ENCODE measurements at regions not wholly inside any gene's neighbourhood (a gene's known extent, or its start where the extent isn't known, plus 50 kb on each side); places are given as distances from the start of the nearest gene placed in this dataset.

GRCh38 chr9:129394061-129394885 is 216.2 kb upstream of the IER5L start (continued):
- no peak; a peak in 1 of 4 replicates for TF ChIP-seq EP300 (IDR thresholded peaks at IDR 0.05; ENCODE audit: borderline replicate concordance in 1 of 2, low read depth in 1 of 2, low read length in 1 of 2)

- ChIA-PET POLR2A (no interaction called here), CTCF (interaction anchor here (0.9 to 1.4 kb wide), 3 partner anchors 72 to 216 kb away, joined by 3 read pairs; no protein-coding TSS in a partner anchor)
- H3K27me3 ChIP-seq (ENCODE audit: insufficient read depth), result no peaks in the 10 kb centered on the region; the same call in 1 of the 2 replicates
- 84% methylated on average over 5 of the region's 5 CpGs for WGBS (ENCODE audit: low lambda C conversion rate)
- H3K27ac ChIP-seq (ENCODE audit: low read depth in 2 of 2, low read length in 1 of 2), result peak overlapping the region in 1 of 2 experiments; percentile 96; a peak in 1 of 4 replicates
- H3K4me2 ChIP-seq, result no peak overlapping the region
- no peak overlapping the region for H3K9ac ChIP-seq
- no peaks in the 10 kb centered on the region for H3K36me3 ChIP-seq (replicated peaks in 1 of 2; ENCODE audit: control insufficient read depth in 1 of 2, insufficient read depth in 2 of 2, low read length in 1 of 2)
- H3K9me3 ChIP-seq, result no peaks in the 10 kb centered on the region
- no peak for TF ChIP-seq EP300 (IDR thresholded peaks at IDR 0.05; ENCODE audit: borderline replicate concordance in 1 of 2, low read depth in 1 of 2, low read length in 1 of 2)
- TF ChIP-seq MAX (IDR thresholded peaks at IDR 0.05; ENCODE audit: low read depth), result no peak
- no peak for TF ChIP-seq POLR2AphosphoS5 (IDR thresholded peaks at IDR 0.05; ENCODE audit: low read depth, low read length)
- TF ChIP-seq IRF3 (IDR thresholded peaks at IDR 0.05; ENCODE audit: low read depth, low read length), result no peak
- no peak for TF ChIP-seq RCOR1 (IDR thresholded peaks at IDR 0.05; ENCODE audit: low read length)
- no peak for TF ChIP-seq RAD21 (IDR thresholded peaks at IDR 0.05; ENCODE audit: low read length)
- TF ChIP-seq GABPA (IDR thresholded peaks at IDR 0.05; ENCODE audit: low read depth), result no peak
- no peak for TF ChIP-seq JUND (IDR thresholded peaks at IDR 0.05)
- no peak for TF ChIP-seq REST (IDR thresholded peaks at IDR 0.05; ENCODE audit: low read depth, low read length)
- no peak for TF ChIP-seq ZBTB33 (IDR thresholded peaks at IDR 0.05; ENCODE audit: borderline replicate concordance, low read depth)
- TF ChIP-seq MXI1 (IDR thresholded peaks at IDR 0.05; ENCODE audit: low read depth, low read length), result no peak
- no peak for TF ChIP-seq PBX3 (IDR thresholded peaks at IDR 0.05)
- no peak for TF ChIP-seq SIN3A (IDR thresholded peaks at IDR 0.05; ENCODE audit: borderline replicate concordance, low read depth, low read length)
- no peaks in the 10 kb centered on the region for H3K79me2 ChIP-seq (ENCODE audit: insufficient read depth)
- DNase-seq, result no peak
- H3K9me2 ChIP-seq, result no peaks in the 10 kb centered on the region
- peaks cover 0 to 17% of the 10 kb centered on the region in 2 experiments; a peak in 1 of 4 replicates for H3K4me1 ChIP-seq (ENCODE audit: control insufficient read depth in 1 of 2, insufficient read depth in 2 of 2, low read depth in 1 of 2, low read length in 1 of 2)
- H3K4me3 ChIP-seq (ENCODE audit: low read depth in 2 of 2, low read length in 1 of 2), result no peak overlapping the region
- no peaks in the 10 kb centered on the region for H3F3A ChIP-seq (replicated peaks; ENCODE audit: insufficient read depth)
- H2AFZ ChIP-seq (ENCODE audit: low read depth), result no peak overlapping the region
- H4K20me1 ChIP-seq (ENCODE audit: insufficient read depth), result no peaks in the 10 kb centered on the region
Observed at GRCh38 chr9:129393064-129393463, 215.0 kb upstream of the IER5L start.
